ENCODE measurements at regions not wholly inside any gene's neighbourhood (a gene's known extent, or its start where the extent isn't known, plus 50 kb on each side); places are given as distances from the start of the nearest gene placed in this dataset.

DNA sequence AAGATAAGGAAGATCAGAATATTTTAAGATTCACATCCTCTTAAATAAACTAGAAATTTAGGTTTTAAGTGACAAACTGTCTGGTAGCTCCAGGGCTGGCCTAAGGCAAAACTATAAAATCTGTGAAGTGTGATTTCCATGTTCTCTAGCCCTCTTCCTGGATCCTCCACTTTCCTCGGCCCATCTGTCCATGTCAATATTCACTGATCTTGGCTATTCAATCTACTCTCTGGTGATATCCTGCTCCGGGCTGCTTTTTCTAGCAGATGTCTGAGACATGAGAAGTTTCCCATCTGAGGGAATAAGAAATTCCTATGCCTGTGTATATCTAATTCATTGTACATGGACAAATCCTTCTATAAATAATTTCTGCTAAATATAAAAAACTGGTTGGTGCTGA is 500.4 kb downstream of the GALC start:
- Mint-ChIP-seq H3K27me3 (no peaks in the 10 kb centered on the region), H3K27ac (no peak overlapping the region), H3K4me1 (ENCODE audit: low read depth) (no peaks in the 10 kb centered on the region), H3K4me3 (no peak overlapping the region), H3K36me3 (ENCODE audit: low read depth) (no peaks in the 10 kb centered on the region), H3K9me3 (peaks cover 2% of the 10 kb centered on the region)
- ATAC-seq (ENCODE audit: poor library complexity) = no peak
- ChIA-PET POLR2A (no interaction called here), CTCF (no interaction called here)
- intact Hi-C loops (cut with DNase I, micrococcal nuclease) = no loop called here
- Histone ChIP-seq H3K27ac (ENCODE audit: low read depth in 1 of 2, low read length in 2 of 2) (no peak overlapping the region), H3K9me3 (ENCODE audit: control insufficient read depth in 1 of 2, insufficient read depth in 1 of 2, low read length in 2 of 2) (no peaks in the 10 kb centered on the region), H3K4me3 (ENCODE audit: low read length) (no peak overlapping the region), H3K36me3 (ENCODE audit: insufficient read depth, low read length) (no peaks in the 10 kb centered on the region), H3K4me1 (ENCODE audit: insufficient read depth, low read length) (no peaks in the 10 kb centered on the region), H3K27me3 (ENCODE audit: control insufficient read depth in 1 of 2, insufficient read depth in 2 of 2, low read length in 2 of 2) (no peaks in the 10 kb centered on the region)
- DNase-seq = no peak
- TF ChIP-seq, protein P1, sequence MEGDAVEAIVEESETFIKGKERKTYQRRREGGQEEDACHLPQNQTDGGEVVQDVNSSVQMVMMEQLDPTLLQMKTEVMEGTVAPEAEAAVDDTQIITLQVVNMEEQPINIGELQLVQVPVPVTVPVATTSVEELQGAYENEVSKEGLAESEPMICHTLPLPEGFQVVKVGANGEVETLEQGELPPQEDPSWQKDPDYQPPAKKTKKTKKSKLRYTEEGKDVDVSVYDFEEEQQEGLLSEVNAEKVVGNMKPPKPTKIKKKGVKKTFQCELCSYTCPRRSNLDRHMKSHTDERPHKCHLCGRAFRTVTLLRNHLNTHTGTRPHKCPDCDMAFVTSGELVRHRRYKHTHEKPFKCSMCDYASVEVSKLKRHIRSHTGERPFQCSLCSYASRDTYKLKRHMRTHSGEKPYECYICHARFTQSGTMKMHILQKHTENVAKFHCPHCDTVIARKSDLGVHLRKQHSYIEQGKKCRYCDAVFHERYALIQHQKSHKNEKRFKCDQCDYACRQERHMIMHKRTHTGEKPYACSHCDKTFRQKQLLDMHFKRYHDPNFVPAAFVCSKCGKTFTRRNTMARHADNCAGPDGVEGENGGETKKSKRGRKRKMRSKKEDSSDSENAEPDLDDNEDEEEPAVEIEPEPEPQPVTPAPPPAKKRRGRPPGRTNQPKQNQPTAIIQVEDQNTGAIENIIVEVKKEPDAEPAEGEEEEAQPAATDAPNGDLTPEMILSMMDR (IDR thresholded peaks at IDR 0.05) = no peak

DNA sequence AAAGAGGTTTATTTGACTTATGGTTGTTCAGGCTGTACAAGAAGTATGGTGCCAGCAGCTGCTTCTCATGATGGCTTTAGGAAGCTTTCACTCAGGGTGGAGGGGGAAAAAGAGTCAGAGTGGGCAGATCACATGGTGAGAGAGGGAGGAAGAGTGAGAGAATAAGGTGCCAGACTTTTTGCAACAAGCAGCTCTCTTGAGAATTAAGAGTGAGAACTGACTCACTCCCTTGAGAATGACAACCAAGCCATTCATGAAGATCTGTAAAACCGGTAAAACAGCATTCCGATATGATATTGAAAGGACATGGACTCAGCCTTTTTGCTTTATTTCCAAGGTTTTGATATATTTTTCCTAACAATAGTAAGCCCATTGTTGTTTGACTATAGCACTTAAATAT is 501.2 kb downstream of the GALC start:
- TF ChIP-seq, protein P1 (IDR thresholded peaks at IDR 0.05) = no peak
- ATAC-seq (ENCODE audit: poor library complexity) (no peak), DNase-seq (no peak)
- peaks cover 2% of the 10 kb centered on the region for H3K9me3 Mint-ChIP-seq
- Histone ChIP-seq H3K4me3 (ENCODE audit: low read length) (no peak overlapping the region), H3K36me3 (ENCODE audit: insufficient read depth, low read length) (no peaks in the 10 kb centered on the region), H3K27me3 (ENCODE audit: control insufficient read depth in 1 of 2, insufficient read depth in 2 of 2, low read length in 2 of 2) (no peaks in the 10 kb centered on the region), H3K9me3 (ENCODE audit: control insufficient read depth in 1 of 2, insufficient read depth in 1 of 2, low read length in 2 of 2) (no peaks in the 10 kb centered on the region), H3K4me1 (ENCODE audit: insufficient read depth, low read length) (no peaks in the 10 kb centered on the region), H3K27ac (ENCODE audit: low read depth in 1 of 2, low read length in 2 of 2) (no peak overlapping the region)
- CTCF ChIA-PET = no interaction called here
- no peak overlapping the region for H3K27ac Mint-ChIP-seq
- intact Hi-C loops (cut with DNase I, micrococcal nuclease) = no loop called here
- no peaks in the 10 kb centered on the region for H3K4me1 Mint-ChIP-seq (ENCODE audit: low read depth)
- POLR2A ChIA-PET = no interaction called here
- H3K36me3 Mint-ChIP-seq (ENCODE audit: low read depth) = no peaks in the 10 kb centered on the region
- no peaks in the 10 kb centered on the region for H3K27me3 Mint-ChIP-seq
- no peak overlapping the region for H3K4me3 Mint-ChIP-seq

DNA sequence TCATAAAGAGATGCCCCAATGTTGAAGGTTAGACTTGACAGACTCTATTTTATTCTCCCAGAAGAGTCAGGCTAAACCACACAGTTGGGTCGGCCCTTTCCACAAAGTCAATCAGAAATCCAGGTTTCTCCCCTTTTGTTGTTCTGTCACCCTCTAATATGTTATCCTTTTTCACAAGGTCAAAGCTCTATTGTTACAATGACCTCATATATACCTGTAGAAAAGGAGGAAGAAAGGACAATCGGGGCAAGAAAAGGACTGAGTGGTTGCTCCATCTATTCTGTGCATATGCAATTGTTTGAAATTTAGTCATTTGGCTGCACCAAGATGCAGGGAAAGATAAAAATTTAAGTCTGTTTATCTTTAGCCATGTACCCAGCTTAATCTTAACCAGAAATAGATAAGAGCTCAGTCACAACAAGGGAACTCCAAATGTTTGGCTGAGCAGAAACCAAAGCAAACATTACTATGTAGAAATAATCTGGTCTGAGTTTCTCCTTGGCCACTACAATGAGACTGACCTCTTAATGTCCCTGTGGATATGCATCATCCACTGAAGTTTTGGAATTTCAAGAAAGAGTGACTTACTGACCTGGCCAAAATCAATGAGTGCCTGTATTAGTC is 503.7 kb downstream of the GALC start:
- Mint-ChIP-seq H3K4me3 (no peak overlapping the region), H3K4me1 (ENCODE audit: low read depth) (no peaks in the 10 kb centered on the region), H3K9me3 (peaks cover 2% of the 10 kb centered on the region), H3K27ac (no peak overlapping the region), H3K36me3 (ENCODE audit: low read depth) (no peaks in the 10 kb centered on the region), H3K27me3 (no peaks in the 10 kb centered on the region)
- TF ChIP-seq, protein P1 (IDR thresholded peaks at IDR 0.05) = no peak
- no peaks in the 10 kb centered on the region for H3K9me3 ChIP-seq (ENCODE audit: control insufficient read depth in 1 of 2, insufficient read depth in 1 of 2, low read length in 2 of 2)
- no peaks in the 10 kb centered on the region for H3K4me1 ChIP-seq (ENCODE audit: insufficient read depth, low read length)
- no peak overlapping the region for H3K27ac ChIP-seq (ENCODE audit: low read depth in 1 of 2, low read length in 2 of 2)
- ChIA-PET POLR2A (no interaction called here), CTCF (no interaction called here)
- no peak overlapping the region for H3K4me3 ChIP-seq (ENCODE audit: low read length)
- no peaks in the 10 kb centered on the region for H3K36me3 ChIP-seq (ENCODE audit: insufficient read depth, low read length)
- ATAC-seq (ENCODE audit: poor library complexity) = no peak
- intact Hi-C loops (cut with DNase I, micrococcal nuclease) = no loop called here
- no peak for DNase-seq
- H3K27me3 ChIP-seq (ENCODE audit: control insufficient read depth in 1 of 2, insufficient read depth in 2 of 2, low read length in 2 of 2) = no peaks in the 10 kb centered on the region
